GM19025 (cell line): ENCODE measurements at regions not wholly inside any gene's neighbourhood (a gene's known extent, or its start where the extent isn't known, plus 50 kb on each side); places are given as distances from the start of the nearest gene placed in this dataset.
"Not testable (repeated sequence)": the region's sequence is repeated elsewhere in the genome, so short reads cannot be mapped to it uniquely, and the experiment has no call there.

Source experiments
- ATAC-seq: cut with Tn5 transposase; IDR thresholded peaks from one replicate; pipeline ENCODE4 v1.9.1; 2021; ENCODE audit warnings: mild to moderate bottlenecking, low read depth, moderate library complexity; ENCODE audit not compliant: unreplicated experiment

DNA sequence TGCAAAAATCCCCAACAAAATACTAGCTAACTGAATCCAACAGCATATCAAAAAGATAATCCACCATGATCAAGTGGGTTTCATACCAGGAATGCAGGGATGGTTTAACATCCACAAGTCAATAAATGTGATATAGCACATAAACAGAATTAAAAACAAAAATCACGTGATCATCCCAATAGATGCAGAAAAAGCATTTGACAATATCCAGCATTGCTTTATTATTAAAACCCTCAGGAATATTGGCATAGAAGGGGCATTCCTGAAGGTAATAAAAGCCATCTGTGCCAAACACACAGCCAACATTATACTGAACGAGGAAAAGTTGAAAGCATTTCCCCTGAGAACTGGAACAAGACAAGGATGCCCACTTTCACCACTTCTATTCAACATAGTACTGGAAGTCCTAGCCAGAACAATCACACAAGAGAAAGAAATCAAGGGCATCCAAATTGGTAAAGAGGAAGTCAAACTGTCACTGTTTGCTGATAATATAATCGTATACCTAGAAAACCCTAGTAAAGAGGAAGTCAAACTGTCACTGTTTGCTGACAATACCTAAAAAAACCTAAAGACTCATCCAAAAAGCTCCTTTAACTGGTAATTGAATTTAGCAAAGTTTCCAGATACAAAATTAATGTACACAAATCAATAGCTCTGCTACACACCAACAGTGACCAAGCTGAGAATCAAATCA, 109.8 kb downstream of the RNASET2 start:
- ATAC-seq = not testable (repeated sequence)

DNA sequence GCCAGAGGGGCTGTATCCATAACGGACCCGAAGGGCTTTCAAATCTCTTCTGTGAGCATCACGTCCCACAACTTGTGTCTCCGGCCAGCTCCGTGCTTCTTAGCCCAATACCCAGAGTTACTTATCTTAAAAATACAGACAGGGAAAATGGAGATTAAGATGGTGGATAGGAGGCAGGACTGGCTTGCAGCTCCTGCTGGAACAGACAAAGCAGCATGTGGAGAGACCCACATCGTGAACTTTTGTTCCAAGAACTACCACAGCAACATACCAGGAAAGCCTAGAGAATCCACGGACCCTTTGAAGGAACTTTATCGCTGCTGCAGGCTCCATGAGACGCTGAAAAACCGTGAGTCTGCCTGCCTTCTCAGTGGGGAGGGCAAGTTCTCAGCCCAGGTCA, 113.7 kb downstream of the RNASET2 start:
- ATAC-seq = no peak

DNA sequence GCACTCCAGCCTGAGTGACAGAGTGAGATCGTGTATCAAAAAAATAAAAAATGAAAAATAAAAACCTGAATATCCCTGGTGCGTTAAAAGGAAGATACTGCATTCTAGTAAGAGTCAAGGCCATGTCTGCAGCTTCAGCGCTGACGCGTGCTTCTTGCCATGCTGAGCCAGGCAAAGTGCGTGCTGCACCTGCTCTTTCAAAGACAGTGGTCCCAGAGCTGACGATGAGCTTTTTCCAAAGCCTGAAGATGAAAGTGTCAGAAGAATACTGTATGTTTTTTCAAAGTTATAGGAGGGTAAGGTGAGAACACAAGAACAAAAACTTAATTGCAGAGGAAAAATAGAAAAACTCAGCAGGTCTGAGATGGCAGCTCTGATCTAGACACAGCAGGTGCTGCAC, 115.1 kb downstream of the RNASET2 start:
- ATAC-seq = no peak

DNA sequence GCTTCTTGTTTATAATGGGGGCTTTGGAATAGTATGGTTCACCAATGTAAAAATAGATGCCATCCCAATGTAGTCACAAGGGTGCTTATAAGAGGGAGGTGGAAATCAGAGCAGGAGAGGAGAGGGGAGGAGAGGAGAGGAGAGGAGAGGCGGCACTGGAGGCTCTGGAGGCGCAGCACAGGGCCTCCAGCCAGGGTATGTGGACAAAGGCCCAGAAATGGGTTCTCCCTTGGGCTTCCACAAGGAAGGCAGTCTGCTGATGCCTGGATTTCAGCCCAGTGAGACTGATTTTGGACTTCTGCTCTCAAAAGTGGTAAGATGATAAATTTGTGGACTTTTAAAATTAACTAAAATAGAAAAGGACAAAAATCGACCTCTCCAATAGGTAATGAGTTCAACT, 116.8 kb downstream of the RNASET2 start:
- no peak for ATAC-seq

DNA sequence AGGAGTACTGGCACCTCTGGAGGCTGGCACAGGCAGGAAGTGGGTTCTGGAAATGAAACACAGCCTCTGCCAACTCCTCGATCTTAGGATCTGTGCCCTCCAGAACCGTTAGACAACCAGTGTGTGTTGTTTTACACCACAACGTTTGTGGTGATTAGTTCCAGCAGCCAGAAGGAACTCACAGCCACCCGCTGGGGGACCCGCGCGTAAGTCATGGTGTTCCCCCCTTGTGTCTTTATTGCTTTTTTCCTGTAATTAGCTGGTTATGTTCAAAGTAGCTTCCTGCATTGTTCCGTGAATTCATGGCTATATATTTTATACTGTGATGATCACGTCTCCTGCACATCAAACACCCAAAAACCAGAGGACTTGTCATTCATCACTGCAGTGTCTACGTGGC, 117.4 kb downstream of the RNASET2 start:
- ATAC-seq = no peak

DNA sequence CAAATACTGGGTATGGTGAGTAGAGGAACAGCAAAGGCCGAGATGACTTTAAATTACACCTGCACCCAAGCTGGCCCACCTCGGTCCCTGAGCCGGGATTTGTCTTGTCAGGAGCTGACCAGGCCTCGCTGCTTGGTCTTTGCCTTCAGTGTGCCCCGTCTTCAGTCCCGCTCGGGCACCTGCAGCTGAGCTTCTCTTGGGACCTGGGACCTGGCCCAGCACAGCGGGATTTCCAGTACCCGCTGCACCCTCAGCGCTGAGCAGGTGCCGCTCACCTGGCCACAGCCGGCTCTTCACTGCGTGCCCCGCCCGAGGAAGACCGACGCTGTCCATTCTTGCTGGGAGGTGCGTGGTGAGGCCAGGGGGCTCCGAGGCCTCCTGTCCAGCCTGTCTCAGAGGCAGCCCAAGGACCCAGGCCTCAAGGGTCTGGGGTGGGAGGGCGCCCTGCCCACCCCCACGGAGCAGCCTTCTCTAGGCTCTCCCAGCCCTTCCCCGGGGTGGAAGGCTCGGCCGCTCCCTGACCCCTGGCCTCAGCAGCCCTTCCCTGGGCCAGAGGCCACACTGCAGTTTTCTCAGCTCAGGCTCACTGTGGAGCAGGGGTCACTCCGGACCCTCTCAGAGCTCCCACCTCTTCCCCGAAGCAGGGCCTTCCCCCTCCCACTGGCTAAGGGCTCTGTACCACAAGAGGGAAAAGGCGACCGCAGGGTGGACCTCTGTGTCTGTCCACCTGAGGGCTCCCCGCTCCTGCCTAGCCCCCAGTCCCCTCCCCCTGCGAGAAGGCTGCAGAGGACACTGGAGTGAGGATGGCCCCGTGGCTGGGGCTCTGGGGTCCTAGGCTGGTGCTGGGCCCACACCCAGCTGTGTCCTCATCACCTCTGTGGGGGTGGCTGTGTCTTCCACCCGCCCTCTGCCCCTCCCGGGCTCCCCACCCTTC, 119.3 kb downstream of the RNASET2 start:
- ATAC-seq = no peak

DNA sequence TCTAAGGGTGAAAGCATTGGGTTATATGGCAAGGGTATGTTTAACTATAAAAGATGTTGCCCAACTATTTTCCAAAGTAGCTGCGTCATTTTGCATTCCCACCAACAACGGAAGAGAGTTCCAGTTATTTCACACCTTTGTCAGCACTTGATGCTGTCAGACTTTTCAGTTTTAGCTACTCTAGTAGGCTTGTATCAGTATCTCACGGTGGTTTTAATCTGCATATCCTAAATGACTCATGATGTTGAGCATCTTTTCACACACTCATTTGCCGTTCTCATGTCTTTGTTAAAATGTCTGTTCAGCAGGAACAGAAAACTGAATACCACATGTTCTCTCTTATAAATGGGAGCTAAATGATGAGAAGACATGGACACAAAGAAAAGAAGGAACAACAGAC, 122.3 kb downstream of the RNASET2 start:
- ATAC-seq = no peak

DNA sequence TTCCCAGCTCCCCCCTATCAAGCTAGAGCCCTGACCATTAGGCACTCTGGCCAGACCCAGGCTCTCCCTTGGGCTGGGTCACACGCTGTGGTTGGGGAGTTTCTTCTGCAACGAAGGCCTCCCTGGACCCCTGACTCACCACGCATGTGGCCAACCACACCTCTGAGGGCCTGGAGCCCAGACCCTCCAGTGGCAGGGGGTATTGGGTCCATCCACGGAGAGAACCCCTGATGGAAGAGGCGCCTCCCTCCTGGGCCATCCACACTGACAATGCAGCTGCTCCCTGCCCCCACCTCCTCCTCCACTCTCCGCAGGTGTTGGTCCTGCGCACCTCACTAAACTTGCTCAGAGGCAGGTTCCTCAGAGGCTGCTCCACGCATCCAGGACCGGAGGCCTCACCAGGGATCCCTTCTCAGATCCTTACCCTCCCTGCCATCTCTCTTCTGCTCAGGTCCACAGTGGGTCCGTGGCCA, 125.4 kb downstream of the RNASET2 start:
- ATAC-seq = peak; percentile 15

DNA sequence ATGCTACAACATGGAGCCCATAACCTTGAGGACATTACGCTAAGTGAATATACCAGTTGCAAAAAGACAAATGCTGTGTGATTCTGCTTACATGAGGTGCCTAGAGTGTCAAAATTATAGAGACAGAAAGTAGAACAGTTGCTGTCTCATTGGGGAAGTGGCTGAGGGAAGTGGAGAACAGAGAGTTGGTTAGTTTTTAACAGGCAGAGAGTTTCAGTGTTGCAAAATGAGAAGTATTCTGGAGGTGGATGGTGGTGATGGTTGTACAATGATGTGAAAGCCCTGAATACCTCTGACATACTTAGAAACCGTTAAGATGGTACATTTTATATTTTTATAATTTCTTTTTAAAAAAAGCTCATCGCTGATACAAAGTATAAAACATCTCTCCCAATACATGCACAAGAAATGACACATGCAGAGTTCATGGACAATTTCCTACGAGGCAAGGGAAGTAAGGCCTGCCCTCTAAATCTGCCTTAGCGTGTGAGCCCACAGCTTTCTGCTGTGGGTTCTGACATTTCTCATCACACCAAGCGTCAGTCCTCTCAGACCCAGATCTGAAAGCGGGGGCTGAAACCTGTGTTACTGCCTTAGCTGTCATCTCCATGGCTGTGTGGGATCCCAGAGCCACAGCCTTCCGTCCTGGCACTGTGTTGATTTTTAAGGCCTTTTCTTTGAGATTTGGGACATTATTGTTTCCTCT, 126.0 kb downstream of the RNASET2 start:
- peak; percentile 90 for ATAC-seq

DNA sequence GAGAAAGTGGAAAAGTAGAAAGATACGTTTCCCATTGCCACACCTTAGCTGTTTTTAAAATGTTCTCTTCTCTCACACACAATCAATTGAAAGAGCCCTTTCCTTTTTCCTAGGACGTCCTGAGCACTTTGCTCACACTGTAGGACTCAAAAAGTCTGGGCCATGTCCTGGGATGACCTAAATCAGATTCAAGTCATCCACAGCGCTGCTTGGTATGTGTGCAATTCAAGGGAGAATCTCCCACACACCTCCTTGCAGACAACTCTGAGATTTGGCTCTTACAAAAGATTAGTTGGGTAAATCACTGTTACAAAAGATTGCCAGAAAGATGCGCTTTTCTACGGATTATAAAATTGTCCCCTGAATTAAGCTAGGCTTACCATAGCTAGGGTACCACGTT, 130.1 kb downstream of the RNASET2 start:
- ATAC-seq = no peak

DNA sequence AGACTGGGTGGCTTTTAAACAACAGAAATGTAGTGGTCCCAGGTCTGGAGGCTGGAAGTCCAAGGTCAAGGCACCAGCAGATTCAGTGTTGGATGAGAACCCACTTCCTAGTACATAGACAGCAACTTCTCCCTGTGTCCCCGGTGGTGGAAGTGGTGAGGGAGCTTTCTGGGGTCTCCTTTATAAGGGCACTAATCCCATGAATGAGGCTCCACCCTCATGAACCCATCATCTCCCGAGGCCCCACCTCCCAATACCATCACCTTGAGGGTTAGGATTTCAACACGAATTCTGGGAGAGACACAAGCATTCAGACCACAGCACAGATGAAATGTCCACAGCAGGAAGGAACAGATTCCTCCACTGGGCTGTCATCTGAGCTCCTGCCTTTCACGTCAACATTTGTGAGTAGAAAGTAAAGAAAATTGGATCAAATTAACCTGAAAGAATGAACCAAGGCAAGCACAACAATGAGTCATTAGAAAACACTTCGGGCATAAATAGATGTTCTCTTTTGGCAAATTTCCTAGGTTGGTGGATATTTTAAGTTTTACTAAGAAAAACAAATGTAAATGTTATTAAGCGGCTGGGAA, 130.7 kb downstream of the RNASET2 start:
- no peak for ATAC-seq

DNA sequence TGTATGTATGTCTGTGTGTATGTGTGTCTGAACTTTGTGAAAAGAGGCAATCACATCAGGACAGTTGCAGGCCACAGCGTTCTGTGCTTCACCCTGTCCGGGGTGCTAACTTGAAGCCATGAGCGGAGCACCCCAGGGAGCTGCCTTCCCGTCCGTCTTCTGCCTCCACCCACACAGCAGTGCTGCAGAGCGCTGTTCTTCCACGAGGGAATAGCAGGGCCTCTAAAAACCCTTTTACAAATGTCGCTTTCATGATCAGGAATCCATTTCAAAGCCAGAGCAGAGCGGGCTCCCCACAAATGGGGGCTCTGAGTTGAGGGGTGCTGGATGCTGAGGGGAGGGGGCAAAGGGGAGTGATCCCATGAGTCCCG, 131.5 kb downstream of the RNASET2 start:
- ATAC-seq = no peak

DNA sequence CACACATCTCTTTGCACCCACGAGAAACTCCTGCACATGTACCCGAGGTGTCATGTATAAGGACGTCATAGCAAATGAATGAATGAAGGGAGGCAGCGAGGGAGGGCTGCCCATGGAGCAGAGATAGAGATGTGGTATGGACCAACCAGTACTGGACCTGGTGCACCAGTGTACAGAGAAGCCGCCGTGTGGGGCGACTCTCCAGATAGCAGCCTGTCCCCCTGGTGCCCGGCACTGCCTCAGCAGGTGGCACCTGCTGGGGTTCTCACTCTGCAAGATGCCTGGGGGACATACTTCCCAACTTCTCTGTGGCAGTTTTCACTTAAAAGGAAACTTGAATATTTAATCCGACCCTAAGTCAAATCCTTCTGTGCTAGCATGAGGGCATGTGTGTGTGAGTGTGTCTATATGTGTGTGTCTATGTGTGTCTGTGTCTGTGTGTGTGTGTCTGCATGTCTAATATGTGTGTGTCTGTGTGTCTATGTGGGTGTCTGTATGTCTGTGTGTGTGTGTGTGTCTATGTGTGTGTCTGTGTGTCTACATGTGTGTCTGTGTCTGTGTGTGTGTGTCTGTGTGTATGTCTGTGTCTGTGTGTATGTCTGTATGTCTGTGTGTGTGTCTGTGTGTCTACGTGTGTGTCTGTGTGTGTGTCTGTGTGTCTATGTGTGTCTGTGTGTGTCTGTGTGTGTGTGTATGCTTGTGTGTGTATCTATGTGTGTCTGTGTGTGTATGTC, 132.0 kb downstream of the RNASET2 start:
- ATAC-seq = no peak

DNA sequence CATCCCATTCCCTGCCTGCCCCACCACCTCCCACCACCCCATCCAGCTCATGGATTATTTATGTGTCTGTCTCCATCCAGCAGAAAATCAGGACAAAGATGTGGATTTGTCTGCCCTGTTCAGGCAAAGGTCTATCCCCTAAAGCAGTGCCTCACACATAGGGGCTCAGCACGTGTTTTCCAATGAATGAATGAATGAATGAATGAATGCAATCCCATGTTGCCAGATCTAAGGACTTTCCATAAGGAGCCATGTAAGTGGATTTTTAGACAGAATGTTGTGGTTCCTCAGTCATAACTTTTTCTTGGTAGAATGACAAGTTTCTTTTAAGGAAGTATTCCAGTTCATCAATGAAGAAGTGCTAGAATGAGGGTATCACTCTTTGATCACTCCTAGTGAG, 133.7 kb downstream of the RNASET2 start:
- ATAC-seq = no peak

DNA sequence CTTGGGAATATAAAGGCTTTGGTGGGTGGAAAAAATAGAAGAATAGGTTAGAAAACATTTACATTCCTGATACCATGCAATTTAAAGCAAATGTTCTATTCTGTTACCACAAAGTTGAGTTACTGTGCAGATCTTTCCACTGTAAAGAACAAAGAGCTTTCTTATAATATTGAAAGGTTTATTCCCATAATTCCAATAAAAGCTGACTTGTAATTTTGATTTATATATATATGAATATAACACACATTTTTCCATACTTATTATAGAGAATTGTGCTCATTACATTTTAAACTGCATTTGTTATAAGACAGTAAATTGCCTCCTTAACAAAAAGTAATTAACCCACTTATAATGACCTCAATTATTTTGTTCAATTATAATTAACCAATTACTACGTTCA, 135.9 kb downstream of the RNASET2 start:
- ATAC-seq = no peak

DNA sequence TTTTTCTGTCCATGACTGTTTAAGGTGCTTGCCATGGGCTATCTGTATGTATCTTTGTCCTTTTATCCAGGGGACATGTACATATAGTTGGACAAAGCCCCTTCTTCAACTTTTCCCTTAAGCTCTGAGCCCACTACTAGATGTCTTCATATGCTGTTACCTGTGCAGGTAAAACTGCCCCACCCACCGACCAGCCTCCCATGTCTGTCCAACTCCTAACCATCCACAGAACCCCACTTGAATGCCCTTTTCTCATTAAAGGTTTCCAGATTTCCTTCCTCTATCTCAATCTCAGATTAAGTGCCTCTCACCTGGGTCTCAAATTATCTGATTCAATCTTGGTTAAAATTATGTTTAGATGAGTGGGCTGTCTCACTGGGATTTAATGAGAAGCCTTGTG, 136.3 kb downstream of the RNASET2 start:
- ATAC-seq = no peak

DNA sequence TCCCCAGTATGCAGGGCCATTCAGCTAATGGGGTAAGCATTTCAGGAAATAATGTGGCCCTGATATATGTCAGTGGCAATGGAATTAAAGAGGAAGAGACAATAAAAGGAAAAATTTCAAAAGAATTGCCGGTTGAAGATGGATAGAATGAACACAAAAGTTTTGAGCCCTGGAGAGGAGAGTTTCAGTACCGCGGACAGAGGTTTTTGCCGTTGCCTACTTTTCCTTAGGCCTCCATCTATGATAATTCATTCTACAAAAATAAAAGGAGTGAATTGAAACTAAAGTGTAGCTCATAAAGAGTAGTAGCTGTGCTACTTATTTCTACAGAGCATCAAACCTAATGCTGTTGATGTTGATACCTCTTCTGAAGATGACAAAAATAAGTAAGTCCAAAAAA, 140.7 kb downstream of the RNASET2 start:
- no peak for ATAC-seq

DNA sequence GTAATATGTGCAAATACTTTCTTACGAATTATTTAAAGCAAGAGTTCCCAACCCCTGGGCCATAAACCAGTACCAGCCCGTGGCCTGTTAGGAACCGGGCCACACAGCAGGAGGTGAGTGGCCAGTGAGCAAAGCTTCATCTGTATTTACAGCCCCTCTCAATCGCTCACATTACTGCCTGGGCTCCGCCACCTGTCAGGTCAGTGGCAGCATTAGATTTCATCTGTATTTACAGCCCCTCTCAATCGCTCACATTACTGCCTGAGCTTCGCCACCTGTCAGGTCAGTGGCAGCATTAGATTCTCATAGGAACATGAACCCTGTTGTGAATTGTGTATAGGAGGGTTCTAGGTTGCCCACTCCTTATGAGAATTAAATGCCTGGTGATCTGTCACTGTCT, 142.0 kb downstream of the RNASET2 start:
- no peak for ATAC-seq

DNA sequence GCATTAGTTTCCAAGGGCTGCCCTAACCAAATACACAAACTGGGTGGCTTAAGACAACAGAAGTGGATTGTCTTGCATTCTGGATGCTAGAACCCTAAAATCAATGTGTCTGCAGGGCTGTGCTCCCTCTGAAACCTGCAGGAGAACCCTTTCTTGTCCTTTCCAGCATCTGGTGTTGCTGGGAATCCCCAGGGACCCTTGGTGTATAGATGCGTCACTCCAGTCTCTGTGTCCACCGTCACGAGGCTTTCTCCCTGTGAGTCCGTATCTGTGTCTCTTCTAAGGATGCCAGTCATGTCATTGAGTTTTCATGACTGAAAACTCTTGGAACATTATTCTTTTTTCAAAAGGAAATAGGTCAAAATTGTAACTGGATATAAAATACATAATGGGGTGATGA, 142.9 kb downstream of the RNASET2 start:
- ATAC-seq = no peak

DNA sequence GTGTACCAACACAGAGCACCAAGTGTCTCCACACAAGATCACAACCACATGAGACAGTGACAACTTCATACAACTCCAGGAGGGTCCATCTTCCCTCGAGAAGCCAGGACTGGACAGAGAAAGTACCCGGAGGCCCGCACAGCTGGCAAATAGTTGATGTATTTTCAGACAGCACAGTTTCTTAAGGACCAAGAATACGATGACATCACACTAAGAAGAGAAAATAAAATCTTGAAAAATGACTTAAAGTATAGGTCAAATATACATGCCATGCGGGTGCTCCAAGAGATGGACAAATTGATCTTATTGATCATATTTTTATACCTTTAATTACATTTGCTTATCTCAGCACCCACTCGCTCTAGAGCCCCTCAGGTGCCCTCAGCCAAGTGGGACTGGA, 145.5 kb downstream of the RNASET2 start:
- ATAC-seq = no peak
